GM23248 (cell line): ENCODE measurements at regions not wholly inside any gene's neighbourhood (a gene's known extent, or its start where the extent isn't known, plus 50 kb on each side); places are given as distances from the start of the nearest gene placed in this dataset.

ENCODE experiments used
- EZH2 ChIP-seq: fragments of 200-600 bp; sonication (generic); IDR thresholded peaks from 2 replicates; pipeline ENCODE4 v1.6.1; 2018; ENCODE audit warnings: antibody characterized with exemption, mild to moderate bottlenecking; ENCODE audit not compliant: insufficient read depth, poor library complexity, severe bottlenecking
- EZH2phosphoT487 ChIP-seq: fragments of 200-600 bp; sonication (generic); IDR thresholded peaks from 2 replicates; pipeline ENCODE4 v1.6.1; 2018; ENCODE audit warnings: antibody characterized with exemption, moderate library complexity, mild to moderate bottlenecking, low read depth; ENCODE audit not compliant: insufficient read depth

DNA sequence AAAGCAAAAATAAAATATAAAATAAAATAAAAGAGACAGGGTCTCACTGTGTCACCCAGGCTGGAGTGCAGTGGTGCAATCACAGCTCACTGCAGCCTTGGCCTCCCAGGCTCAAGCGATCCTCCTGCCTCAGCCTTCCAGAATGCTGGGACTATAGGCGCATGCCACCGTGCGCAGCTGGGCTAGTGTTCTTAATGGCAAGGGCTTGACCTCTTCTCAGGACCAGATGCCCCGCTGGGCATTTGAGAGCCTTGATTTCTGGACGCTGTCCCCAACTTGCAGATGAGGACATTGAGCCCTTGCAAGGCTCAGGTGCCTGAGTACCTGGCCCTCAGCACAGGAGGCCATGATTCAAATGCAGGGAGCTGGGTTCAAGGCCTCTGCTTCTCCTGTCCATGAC is 82.6 kb downstream of the DHCR7 start:
- no peak for TF ChIP-seq EZH2phosphoT487
- no peak for TF ChIP-seq EZH2
